ENCODE measurements at regions not wholly inside any gene's neighbourhood (a gene's known extent, or its start where the extent isn't known, plus 50 kb on each side); places are given as distances from the start of the nearest gene placed in this dataset.

DNA sequence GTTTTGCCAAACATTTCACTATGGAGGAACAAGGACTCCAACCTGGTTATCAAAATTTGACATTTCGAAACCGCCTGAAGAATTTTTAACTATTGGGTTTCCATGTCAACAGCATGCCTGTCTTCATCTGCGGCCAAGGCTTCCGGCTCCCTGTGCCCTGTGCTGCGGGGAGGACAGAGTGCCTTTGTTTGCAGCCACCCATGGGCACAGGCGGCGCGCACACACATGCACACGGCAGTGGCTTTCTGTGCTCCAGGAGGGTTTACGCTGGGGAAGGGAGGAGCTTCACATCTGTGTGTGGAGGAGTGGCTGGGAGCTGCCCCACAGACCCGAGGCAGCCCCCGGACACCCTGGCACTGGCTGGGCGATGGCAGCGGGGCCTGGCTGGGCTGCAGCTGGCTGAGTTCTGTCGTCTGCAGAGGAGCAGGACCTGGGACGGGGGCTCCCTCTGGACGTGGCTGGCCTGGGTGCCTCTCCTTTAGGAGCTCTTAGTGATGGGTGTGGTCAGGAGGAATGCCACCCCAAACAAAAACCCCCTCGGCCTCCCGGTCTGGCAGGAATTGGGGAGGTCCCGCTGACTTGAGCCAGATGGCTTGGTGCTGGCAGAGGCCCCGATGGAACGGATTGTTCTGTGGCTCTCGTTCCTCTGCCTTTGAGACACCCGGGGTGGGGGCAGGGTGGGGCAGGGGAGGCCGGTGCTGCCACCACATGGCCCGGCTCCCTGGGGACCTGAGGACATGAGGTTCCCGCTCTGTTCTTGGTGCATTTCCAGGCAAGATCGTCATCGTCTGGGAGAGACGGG, 1290.9 kb downstream of the BRD1 start:
- Histone ChIP-seq H3K4me2 (ENCODE audit: low read depth, low read length) (no peak overlapping the region), H3F3A (ENCODE audit: insufficient read depth, low read length) (no peaks in the 10 kb centered on the region), H3K27me3 (replicated peaks; ENCODE audit: insufficient read depth, low read length) (no peaks in the 10 kb centered on the region), H3K27ac (ENCODE audit: low read length) (no peak overlapping the region), H3K9me3 (replicated peaks; ENCODE audit: insufficient read depth, low read length) (no peaks in the 10 kb centered on the region), H3K9ac (ENCODE audit: low read length) (no peak overlapping the region), H3K4me3 (ENCODE audit: low read length) (no peak overlapping the region), H2AFZ (ENCODE audit: low read length) (no peak overlapping the region), H3K4me1 (ENCODE audit: low read length) (no peaks in the 10 kb centered on the region), H3K9me2 (replicated peaks; ENCODE audit: insufficient read depth, low read length) (no peaks in the 10 kb centered on the region), H4K20me1 (ENCODE audit: insufficient read depth, low read length) (no peaks in the 10 kb centered on the region), H3K79me2 (ENCODE audit: low read length) (peaks cover 37% of the 10 kb centered on the region), H3K36me3 (replicated peaks; ENCODE audit: insufficient read depth, low read length) (no peaks in the 10 kb centered on the region)
- TF ChIP-seq EZH2 (optimal IDR thresholded peaks at IDR 0.05; ENCODE audit: low read depth, low read length) (no peak), EZH2phosphoT487 (IDR thresholded peaks at IDR 0.05; ENCODE audit: low read length) (no peak)
- TF ChIP-seq, protein P1, sequence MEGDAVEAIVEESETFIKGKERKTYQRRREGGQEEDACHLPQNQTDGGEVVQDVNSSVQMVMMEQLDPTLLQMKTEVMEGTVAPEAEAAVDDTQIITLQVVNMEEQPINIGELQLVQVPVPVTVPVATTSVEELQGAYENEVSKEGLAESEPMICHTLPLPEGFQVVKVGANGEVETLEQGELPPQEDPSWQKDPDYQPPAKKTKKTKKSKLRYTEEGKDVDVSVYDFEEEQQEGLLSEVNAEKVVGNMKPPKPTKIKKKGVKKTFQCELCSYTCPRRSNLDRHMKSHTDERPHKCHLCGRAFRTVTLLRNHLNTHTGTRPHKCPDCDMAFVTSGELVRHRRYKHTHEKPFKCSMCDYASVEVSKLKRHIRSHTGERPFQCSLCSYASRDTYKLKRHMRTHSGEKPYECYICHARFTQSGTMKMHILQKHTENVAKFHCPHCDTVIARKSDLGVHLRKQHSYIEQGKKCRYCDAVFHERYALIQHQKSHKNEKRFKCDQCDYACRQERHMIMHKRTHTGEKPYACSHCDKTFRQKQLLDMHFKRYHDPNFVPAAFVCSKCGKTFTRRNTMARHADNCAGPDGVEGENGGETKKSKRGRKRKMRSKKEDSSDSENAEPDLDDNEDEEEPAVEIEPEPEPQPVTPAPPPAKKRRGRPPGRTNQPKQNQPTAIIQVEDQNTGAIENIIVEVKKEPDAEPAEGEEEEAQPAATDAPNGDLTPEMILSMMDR (IDR thresholded peaks at IDR 0.05; ENCODE audit: low read length), result no peak
- DNase-seq, result no peak

DNA sequence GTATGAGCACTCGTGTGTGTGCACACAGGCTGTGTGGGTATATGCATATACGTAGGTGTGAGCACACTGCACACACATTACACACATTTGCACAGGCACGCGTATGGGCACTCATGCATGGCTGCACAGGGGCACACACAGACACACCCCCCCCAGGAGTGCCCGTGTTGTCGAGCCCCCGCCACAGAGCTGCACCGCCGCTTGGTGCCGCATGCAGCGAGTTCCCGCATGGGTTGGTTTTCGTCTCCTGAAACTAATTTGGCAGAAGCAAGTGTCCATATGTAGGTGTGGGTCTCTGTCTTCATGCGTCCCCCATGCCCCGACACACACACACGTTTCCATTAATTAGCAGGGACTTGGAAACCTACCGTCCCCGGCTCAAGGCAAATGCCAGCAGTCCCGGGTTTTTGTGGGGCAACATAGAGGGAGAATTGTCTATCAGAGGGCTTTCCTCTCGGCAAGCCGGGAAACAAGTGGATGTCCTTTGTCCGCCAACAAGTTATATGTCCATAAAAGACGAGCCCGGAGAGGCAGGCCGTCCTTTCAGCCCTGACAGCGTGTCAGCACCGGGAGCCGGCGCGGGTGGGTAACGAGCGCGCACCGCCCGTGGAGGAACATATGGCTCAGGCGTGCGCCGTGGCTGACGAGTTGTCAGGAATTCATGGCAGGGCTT, 1291.7 kb downstream of the BRD1 start:
- H3F3A ChIP-seq (ENCODE audit: insufficient read depth, low read length), result no peaks in the 10 kb centered on the region
- H3K27ac ChIP-seq (ENCODE audit: low read length), result no peak overlapping the region
- no peak overlapping the region for H3K4me2 ChIP-seq (ENCODE audit: low read depth, low read length)
- no peaks in the 10 kb centered on the region for H4K20me1 ChIP-seq (ENCODE audit: insufficient read depth, low read length)
- H3K36me3 ChIP-seq (replicated peaks; ENCODE audit: insufficient read depth, low read length), result no peaks in the 10 kb centered on the region
- no peaks in the 10 kb centered on the region for H3K9me2 ChIP-seq (replicated peaks; ENCODE audit: insufficient read depth, low read length)
- H3K79me2 ChIP-seq (ENCODE audit: low read length), result peaks cover 30% of the 10 kb centered on the region
- no peaks in the 10 kb centered on the region for H3K9me3 ChIP-seq (replicated peaks; ENCODE audit: insufficient read depth, low read length)
- no peak overlapping the region for H3K4me3 ChIP-seq (ENCODE audit: low read length)
- TF ChIP-seq, protein P1 (IDR thresholded peaks at IDR 0.05; ENCODE audit: low read length), result no peak
- no peak for TF ChIP-seq EZH2 (optimal IDR thresholded peaks at IDR 0.05; ENCODE audit: low read depth, low read length)
- no peak for TF ChIP-seq EZH2phosphoT487 (IDR thresholded peaks at IDR 0.05; ENCODE audit: low read length)
- no peak overlapping the region for H2AFZ ChIP-seq (ENCODE audit: low read length)
- DNase-seq, result no peak
- H3K9ac ChIP-seq (ENCODE audit: low read length), result no peak overlapping the region
- no peaks in the 10 kb centered on the region for H3K27me3 ChIP-seq (replicated peaks; ENCODE audit: insufficient read depth, low read length)
- H3K4me1 ChIP-seq (ENCODE audit: low read length), result no peaks in the 10 kb centered on the region

DNA sequence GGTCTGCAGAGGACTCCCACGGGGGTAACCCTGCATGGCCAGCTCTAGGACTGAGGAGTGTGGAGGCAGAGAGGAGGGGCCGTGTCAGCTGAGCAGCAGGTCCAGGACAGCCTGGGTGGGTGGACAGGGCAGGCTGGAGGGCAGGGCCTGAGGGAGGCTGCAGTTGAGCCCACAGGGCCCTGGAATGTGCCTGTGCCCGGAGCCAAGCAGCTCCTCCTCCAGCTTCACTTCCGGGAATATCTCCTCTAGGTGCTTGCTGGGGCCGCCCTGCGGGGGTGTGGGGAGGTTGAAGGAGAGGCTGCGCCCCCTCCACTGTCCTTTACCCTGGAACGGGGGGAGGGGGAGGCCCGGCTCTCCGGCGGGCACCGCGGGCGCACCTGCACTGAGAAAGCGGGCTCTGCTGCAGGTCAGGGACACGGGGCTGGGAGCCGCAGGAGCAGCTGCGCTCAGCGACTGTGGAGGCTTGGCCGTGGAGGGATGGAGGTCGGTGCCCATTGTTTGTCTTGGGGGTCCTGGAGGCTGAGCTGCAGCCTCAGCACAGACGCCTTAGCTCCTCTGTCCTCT, 1293.2 kb downstream of the BRD1 start:
- H3K79me2 ChIP-seq (ENCODE audit: low read length), result peaks cover 25% of the 10 kb centered on the region
- no peak overlapping the region for H3K4me2 ChIP-seq (ENCODE audit: low read depth, low read length)
- H3K27ac ChIP-seq (ENCODE audit: low read length), result no peak overlapping the region
- no peak for DNase-seq
- H3K4me3 ChIP-seq (ENCODE audit: low read length), result no peak overlapping the region
- H3K4me1 ChIP-seq (ENCODE audit: low read length), result no peaks in the 10 kb centered on the region
- H3K9me2 ChIP-seq (replicated peaks; ENCODE audit: insufficient read depth, low read length), result no peaks in the 10 kb centered on the region
- H2AFZ ChIP-seq (ENCODE audit: low read length), result no peak overlapping the region
- no peak overlapping the region for H3K9ac ChIP-seq (ENCODE audit: low read length)
- no peaks in the 10 kb centered on the region for H3F3A ChIP-seq (ENCODE audit: insufficient read depth, low read length)
- H4K20me1 ChIP-seq (ENCODE audit: insufficient read depth, low read length), result no peaks in the 10 kb centered on the region
- H3K9me3 ChIP-seq (replicated peaks; ENCODE audit: insufficient read depth, low read length), result no peaks in the 10 kb centered on the region
- no peaks in the 10 kb centered on the region for H3K27me3 ChIP-seq (replicated peaks; ENCODE audit: insufficient read depth, low read length)
- H3K36me3 ChIP-seq (replicated peaks; ENCODE audit: insufficient read depth, low read length), result no peaks in the 10 kb centered on the region
- TF ChIP-seq EZH2 (optimal IDR thresholded peaks at IDR 0.05; ENCODE audit: low read depth, low read length) (no peak), EZH2phosphoT487 (IDR thresholded peaks at IDR 0.05; ENCODE audit: low read length) (no peak)
- TF ChIP-seq, protein P1 (IDR thresholded peaks at IDR 0.05; ENCODE audit: low read length), result no peak

Data from MM.1S (cell line).